SH-SY5Y (cell line): ENCODE measurements at regions not wholly inside any gene's neighbourhood (a gene's known extent, or its start where the extent isn't known, plus 50 kb on each side); places are given as distances from the start of the nearest gene placed in this dataset.

Experiments
- GATA2 ChIP-seq: IDR thresholded peaks from 2 replicates; pipeline ENCODE4 v1.6.1; 2011; ENCODE audit warnings: mild to moderate bottlenecking, low read depth, low read length
- GATA3 ChIP-seq: IDR thresholded peaks from 2 replicates; pipeline ENCODE4 v1.6.1; 2011; ENCODE audit warnings: low read depth, mild to moderate bottlenecking, low read length, moderate library complexity

DNA sequence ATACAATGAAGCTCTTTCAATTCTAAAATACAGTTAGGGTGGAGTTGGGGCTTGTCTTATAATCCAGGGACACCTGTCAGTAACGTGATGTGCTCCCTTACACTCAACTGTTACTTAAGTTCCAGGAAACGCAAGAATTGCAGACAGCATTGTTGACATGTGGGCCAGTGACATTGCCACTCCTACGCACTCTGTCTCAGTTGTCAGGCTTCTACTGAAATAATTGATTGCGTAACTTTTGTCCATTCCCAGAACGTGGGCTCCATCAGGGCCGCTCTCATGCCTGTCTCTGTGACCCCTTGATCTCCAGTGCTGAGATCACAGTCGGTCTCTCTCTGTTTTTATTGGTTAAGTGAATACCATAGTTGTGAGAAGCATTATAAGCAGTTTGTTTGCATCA is 487.8 kb downstream of the GALR1 start:
- no peak for TF ChIP-seq GATA2
- TF ChIP-seq GATA3: no peak
